RWPE1 (cell line): ENCODE measurements at regions not wholly inside any gene's neighbourhood (a gene's known extent, or its start where the extent isn't known, plus 50 kb on each side); places are given as distances from the start of the nearest gene placed in this dataset.
"Not testable (repeated sequence)": the region's sequence is repeated elsewhere in the genome, so short reads cannot be mapped to it uniquely, and the experiment has no call there.

Experiments used
- CTCF ChIA-PET: fragments of 350-600 bp; sonication (Branson Sonifier 250); formaldehyde crosslinking; extraction: SDS; loops from one replicate; lab custom pipeline; 2021; lab: Yijun Ruan, JAX
- POLR2A ChIA-PET: fragments of 400-600 bp; formaldehyde crosslinking; extraction: SDS; loops from one replicate; lab custom pipeline; 2020; ENCODE audit warnings: antibody characterized with exemption; ENCODE audit not compliant: low non-redundant PET; lab: Yijun Ruan, JAX
- DNase-seq: peaks from one replicate; pipeline ENCODE4 v3.0.0; 2012; ENCODE audit warnings: low spot score
- H3K27ac ChIP-seq: fragments of 450-650 bp; 2 replicates; pipeline ENCODE4 v1.5.1; 2017
- CTCF ChIP-seq: fragments of 450-650 bp; conservative IDR thresholded peaks from 2 replicates; pipeline ENCODE4 v1.5.1; 2017; ENCODE audit warnings: low read depth, mild to moderate bottlenecking

DNA sequence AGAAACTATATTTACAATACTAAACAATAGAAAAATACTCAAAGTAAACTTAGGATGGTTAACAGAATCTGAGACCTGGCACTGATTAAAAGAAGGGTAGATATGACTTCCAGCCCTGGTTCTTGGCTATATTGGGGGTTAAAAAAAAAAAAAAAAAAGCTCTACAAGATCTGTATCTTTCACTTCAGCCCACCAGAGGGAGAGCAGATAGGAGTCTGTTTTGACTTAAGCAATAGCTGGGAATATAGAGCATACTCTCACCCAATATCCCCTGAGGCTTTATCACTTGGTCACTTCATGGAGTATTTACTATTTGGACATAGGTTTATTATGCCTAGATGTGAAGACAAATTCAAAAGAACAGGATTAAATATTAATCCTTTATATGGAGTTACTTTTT, 598.9 kb upstream of the LINC00305 start:
- ChIA-PET POLR2A (no interaction called here), CTCF (no interaction called here)

GRCh38 chr18:64742898-64743297, 594.0 kb upstream of the LINC00305 start:
- no peak overlapping the region for H3K27ac ChIP-seq
- TF ChIP-seq CTCF = no peak
- no peak for DNase-seq
- ChIA-PET POLR2A (no interaction called here), CTCF (no interaction called here)

More for the DNA sequence above, 598.9 kb upstream of the LINC00305 start:
- no peak overlapping the region for H3K27ac ChIP-seq
- no peak for DNase-seq
- TF ChIP-seq CTCF = no peak

GRCh38 chr18:64734063-64734462, 585.2 kb upstream of the LINC00305 start:
- POLR2A ChIA-PET = no interaction called here
- DNase-seq = no peak
- H3K27ac ChIP-seq = no peak overlapping the region
- no peak for TF ChIP-seq CTCF
- CTCF ChIA-PET = no interaction called here

DNA sequence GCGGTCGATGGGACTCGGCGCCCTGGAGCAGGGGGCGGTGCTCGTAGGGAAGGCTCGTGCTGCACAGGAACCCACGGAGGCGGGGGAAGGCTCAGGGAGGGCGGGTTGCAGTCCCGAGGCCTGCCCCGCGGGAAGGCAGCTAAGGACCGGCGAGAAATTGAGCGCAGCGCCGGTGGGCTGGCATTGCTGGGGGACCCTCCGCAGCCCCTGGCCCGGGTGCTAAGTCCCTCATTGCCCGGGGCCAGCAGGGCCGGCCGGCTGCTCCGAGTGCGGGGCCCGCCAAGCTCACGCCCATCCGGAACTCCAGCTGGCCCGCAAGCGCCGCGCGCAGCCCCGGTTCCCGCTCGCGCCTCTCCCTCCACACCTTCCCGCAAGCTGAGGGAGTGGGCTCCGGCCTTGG, 576.8 kb upstream of the LINC00305 start:
- DNase-seq, CTCF ChIA-PET, POLR2A ChIA-PET, H3K27ac ChIP-seq: not testable (repeated sequence)

- DNase-seq = no peak
- POLR2A ChIA-PET = no interaction called here
- CTCF ChIA-PET = no interaction called here
- TF ChIP-seq CTCF = no peak
- H3K27ac ChIP-seq = no peak overlapping the region
Measured at GRCh38 chr18:64720781-64721464, 572.0 kb upstream of the LINC00305 start.

DNA sequence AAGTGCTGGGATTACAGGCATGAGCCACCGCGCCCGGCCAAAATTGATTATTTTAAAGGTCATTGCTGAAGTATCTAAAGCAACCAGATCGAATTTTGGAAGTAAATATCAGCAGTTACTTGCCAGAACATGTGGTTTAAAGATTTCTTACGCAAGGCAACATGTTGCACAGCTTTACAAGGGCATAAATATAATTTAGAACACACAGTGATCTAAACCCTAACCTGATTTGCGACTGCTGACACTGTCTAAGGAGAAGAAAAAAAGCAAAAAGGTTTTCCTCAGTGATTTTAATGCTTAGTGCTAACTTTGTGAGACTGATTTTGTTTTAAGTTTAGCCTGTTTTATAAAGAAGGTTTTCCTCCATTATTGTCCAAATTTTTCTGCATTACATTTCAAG, 569.9 kb upstream of the LINC00305 start:
- H3K27ac ChIP-seq = no peak overlapping the region
- POLR2A ChIA-PET = no interaction called here
- no peak for TF ChIP-seq CTCF
- DNase-seq = no peak
- CTCF ChIA-PET = no interaction called here

DNA sequence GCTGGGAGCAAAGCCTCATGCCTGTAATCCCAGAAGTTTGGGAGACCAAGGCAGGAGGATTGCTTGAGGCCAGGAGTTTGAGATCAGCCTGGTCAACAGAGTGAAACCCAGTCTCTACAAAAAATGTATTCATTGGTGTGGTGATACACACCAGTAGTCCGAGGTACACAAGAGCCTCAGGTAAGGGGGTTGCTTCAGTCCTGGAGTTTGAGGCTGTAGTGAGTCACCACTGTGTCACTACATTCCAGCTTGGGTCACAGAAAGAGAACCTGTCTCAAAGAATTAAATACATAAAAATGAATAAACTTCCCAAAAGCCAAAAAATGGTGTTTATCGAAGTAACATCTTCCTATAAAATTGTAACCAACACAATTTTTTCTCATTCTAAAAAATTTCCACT, 568.1 kb upstream of the LINC00305 start:
- no peak for TF ChIP-seq CTCF
- no peak for DNase-seq
- ChIA-PET POLR2A (no interaction called here), CTCF (no interaction called here)
- no peak overlapping the region for H3K27ac ChIP-seq
